ENCODE measurements at regions not wholly inside any gene's neighbourhood (a gene's known extent, or its start where the extent isn't known, plus 50 kb on each side); places are given as distances from the start of the nearest gene placed in this dataset.

GRCh38 chr4:96972920-96973319, 1133.0 kb downstream of the PDHA2 start:
- no peak overlapping the region for H3K4me3 ChIP-seq (ENCODE audit: low read depth, poor library complexity, severe bottlenecking)
- WGBS, 2 donors, result 72 to 82% methylated on average over 4 of the region's 4 CpGs
- intact Hi-C loops (cut with DNase I; ENCODE audit: low total_unique reads), result no loop called here
- no peak for DNase-seq (ENCODE audit: low spot score in 2 of 2)
- no peak for TF ChIP-seq POLR2A (IDR thresholded peaks at IDR 0.05)
- no peak for TF ChIP-seq CTCF (IDR thresholded peaks at IDR 0.05)

GRCh38 chr4:96974295-96974694, 1134.4 kb downstream of the PDHA2 start:
- intact Hi-C loops (cut with DNase I; ENCODE audit: low total_unique reads), result no loop called here
- TF ChIP-seq CTCF (IDR thresholded peaks at IDR 0.05) (no peak), POLR2A (IDR thresholded peaks at IDR 0.05) (no peak)
- no peak for DNase-seq (ENCODE audit: low spot score in 2 of 2)
- WGBS, 2 donors, result 65 to 68% methylated on average over 2 of the region's 2 CpGs
- no peak overlapping the region for H3K4me3 ChIP-seq (ENCODE audit: low read depth, poor library complexity, severe bottlenecking)

- intact Hi-C loops (cut with DNase I; ENCODE audit: low total_unique reads), result no loop called here
- DNase-seq (ENCODE audit: low spot score in 2 of 2), result no peak
- no peak overlapping the region for H3K4me3 ChIP-seq (ENCODE audit: low read depth, poor library complexity, severe bottlenecking)
- 60 to 80% methylated on average over 1 of the region's 1 CpG for WGBS, 2 donors
- TF ChIP-seq POLR2A (IDR thresholded peaks at IDR 0.05) (no peak), CTCF (IDR thresholded peaks at IDR 0.05) (no peak)
These were observed 1143.9 kb downstream of the PDHA2 start for GRCh38 chr4:96983830-96984229.

- 63 to 65% methylated on average over 1 of the region's 1 CpG for WGBS, 2 donors
- no peak for DNase-seq (ENCODE audit: low spot score in 2 of 2)
- H3K4me3 ChIP-seq (ENCODE audit: low read depth, poor library complexity, severe bottlenecking), result no peak overlapping the region
- TF ChIP-seq CTCF (IDR thresholded peaks at IDR 0.05), result no peak
- intact Hi-C loops (cut with DNase I; ENCODE audit: low total_unique reads), result no loop called here
These were observed 1146.9 kb downstream of the PDHA2 start for GRCh38 chr4:96986816-96987215.

GRCh38 chr4:96991083-96991482, 1151.2 kb downstream of the PDHA2 start:
- WGBS, 2 donors, result 78 to 89% methylated on average over 1 of the region's 1 CpG
- TF ChIP-seq POLR2A (IDR thresholded peaks at IDR 0.05) (no peak), CTCF (IDR thresholded peaks at IDR 0.05) (no peak)
- intact Hi-C loops (cut with DNase I; ENCODE audit: low total_unique reads), result no loop called here
- H3K4me3 ChIP-seq (ENCODE audit: low read depth, poor library complexity, severe bottlenecking), result no peak overlapping the region
- DNase-seq (ENCODE audit: low spot score in 2 of 2), result no peak

GRCh38 chr4:96992443-96992842, 1150.8 kb downstream of the STPG2 start:
- TF ChIP-seq CTCF (IDR thresholded peaks at IDR 0.05) (no peak), POLR2A (IDR thresholded peaks at IDR 0.05) (no peak)
- H3K4me3 ChIP-seq (ENCODE audit: low read depth, poor library complexity, severe bottlenecking), result no peak overlapping the region
- intact Hi-C loops (cut with DNase I; ENCODE audit: low total_unique reads), result no loop called here
- no peak for DNase-seq (ENCODE audit: low spot score in 2 of 2)
- 83 to 88% methylated on average over 4 of the region's 4 CpGs for whole genome bisulfite sequencing, 2 donors
